ENCODE measurements at regions not wholly inside any gene's neighbourhood (a gene's known extent, or its start where the extent isn't known, plus 50 kb on each side); places are given as distances from the start of the nearest gene placed in this dataset.

DNA sequence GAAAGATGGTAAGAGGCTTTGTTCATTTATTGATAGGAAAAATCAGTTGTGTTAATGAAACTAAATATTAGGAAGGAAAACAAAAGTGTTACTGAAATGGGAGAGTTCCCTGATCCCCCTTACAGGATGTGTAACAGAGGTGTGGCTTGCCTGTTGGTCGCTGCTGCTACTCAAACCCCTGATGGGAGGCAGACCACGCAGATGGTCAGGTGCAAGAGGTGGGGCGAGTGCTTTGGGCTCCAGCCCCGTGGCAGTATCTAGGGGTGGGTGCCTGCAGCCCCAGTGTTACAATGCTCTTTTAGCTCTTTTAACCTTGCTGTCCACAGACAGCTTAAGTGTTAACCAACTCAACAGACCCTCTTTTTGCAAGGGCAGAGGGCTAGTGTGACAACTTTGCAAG is 319.6 kb upstream of the DCN start:
- Histone ChIP-seq H3K9me3 (ENCODE audit: control insufficient read depth, insufficient read depth, low read depth, low read length) (no peaks in the 10 kb centered on the region), H3K27ac (ENCODE audit: low read depth, low read length) (no peak overlapping the region), H3K4me3 (ENCODE audit: low read depth, low read length) (no peak overlapping the region), H3K27me3 (ENCODE audit: control insufficient read depth, insufficient read depth, low read length) (no peaks in the 10 kb centered on the region), H3K4me1 (ENCODE audit: control insufficient read depth, insufficient read depth, low read length) (no peaks in the 10 kb centered on the region), H3K36me3 (ENCODE audit: control insufficient read depth, insufficient read depth, low read length) (no peaks in the 10 kb centered on the region), H3K9ac (ENCODE audit: low read length) (no peak overlapping the region)

DNA sequence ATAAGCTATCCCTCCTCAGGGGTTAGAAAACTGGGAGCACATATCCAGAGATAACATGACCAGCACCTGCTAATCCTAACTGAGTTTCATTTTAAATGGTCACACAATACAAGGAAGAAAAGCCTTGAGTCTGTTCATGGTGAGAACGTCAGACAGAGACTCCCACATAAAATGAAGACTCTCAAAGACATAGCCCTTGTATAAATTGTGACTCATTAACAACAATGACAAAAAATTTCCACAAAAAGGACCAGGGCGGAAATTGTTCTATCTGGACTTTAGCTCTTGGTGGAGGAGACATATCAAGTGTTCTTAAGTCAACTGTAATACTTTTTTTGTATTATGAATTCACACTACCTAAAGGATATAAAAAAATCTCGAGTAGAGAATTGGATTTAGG is 313.7 kb upstream of the DCN start:
- H3K4me1 ChIP-seq (ENCODE audit: control insufficient read depth, insufficient read depth, low read length), result no peaks in the 10 kb centered on the region
- H3K27me3 ChIP-seq (ENCODE audit: control insufficient read depth, insufficient read depth, low read length), result no peaks in the 10 kb centered on the region
- no peaks in the 10 kb centered on the region for H3K36me3 ChIP-seq (ENCODE audit: control insufficient read depth, insufficient read depth, low read length)
- H3K9me3 ChIP-seq (ENCODE audit: control insufficient read depth, insufficient read depth, low read depth, low read length), result no peaks in the 10 kb centered on the region
- H3K4me3 ChIP-seq (ENCODE audit: low read depth, low read length), result no peak overlapping the region
- no peak overlapping the region for H3K9ac ChIP-seq (ENCODE audit: low read length)
- no peak overlapping the region for H3K27ac ChIP-seq (ENCODE audit: low read depth, low read length)

DNA sequence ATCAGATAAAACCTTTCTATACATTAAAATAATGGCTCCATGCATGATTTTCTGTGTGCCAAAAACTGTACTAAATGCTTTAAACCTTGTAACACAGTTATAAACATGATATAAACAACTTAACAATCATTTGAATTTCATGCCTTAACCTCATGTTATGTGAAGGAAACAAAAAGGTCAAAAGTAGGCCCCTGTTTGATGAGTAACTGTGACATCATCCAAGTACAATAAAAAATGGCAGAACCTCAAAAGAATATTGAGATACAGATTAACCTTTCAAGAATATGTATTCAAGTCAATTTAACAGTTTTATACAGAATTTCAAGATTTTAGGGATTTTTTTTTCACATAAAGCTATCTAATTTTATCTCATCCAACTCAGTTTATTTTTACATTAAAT is 310.7 kb upstream of the DCN start:
- Histone ChIP-seq H3K9me3 (ENCODE audit: control insufficient read depth, insufficient read depth, low read depth, low read length) (no peaks in the 10 kb centered on the region), H3K27me3 (ENCODE audit: control insufficient read depth, insufficient read depth, low read length) (no peaks in the 10 kb centered on the region), H3K36me3 (ENCODE audit: control insufficient read depth, insufficient read depth, low read length) (no peaks in the 10 kb centered on the region), H3K4me3 (ENCODE audit: low read depth, low read length) (no peak overlapping the region), H3K4me1 (ENCODE audit: control insufficient read depth, insufficient read depth, low read length) (no peaks in the 10 kb centered on the region), H3K27ac (ENCODE audit: low read depth, low read length) (no peak overlapping the region), H3K9ac (ENCODE audit: low read length) (no peak overlapping the region)

DNA sequence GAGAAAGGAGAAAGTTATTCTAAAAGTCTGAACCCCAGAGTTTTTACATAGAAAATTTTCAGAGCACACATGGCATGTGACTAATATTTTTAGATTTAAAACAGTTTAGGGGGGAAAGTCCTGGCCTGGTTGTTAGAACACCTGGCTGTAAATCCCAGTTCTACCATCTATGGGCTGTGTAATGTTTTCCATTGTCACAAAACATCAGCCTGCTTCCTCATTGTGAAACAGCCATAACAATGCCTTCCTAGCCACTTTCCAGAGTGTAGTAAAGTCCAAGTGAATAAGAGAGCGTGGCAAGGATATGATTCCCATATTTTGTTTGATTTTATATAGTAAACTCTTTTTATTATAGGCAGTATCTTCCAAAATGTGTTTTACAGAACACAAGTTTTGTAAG is 310.0 kb upstream of the DCN start:
- Histone ChIP-seq H3K27me3 (ENCODE audit: control insufficient read depth, insufficient read depth, low read length) (no peaks in the 10 kb centered on the region), H3K9me3 (ENCODE audit: control insufficient read depth, insufficient read depth, low read depth, low read length) (no peaks in the 10 kb centered on the region), H3K4me1 (ENCODE audit: control insufficient read depth, insufficient read depth, low read length) (no peaks in the 10 kb centered on the region), H3K4me3 (ENCODE audit: low read depth, low read length) (no peak overlapping the region), H3K9ac (ENCODE audit: low read length) (no peak overlapping the region), H3K27ac (ENCODE audit: low read depth, low read length) (no peak overlapping the region), H3K36me3 (ENCODE audit: control insufficient read depth, insufficient read depth, low read length) (no peaks in the 10 kb centered on the region)

DNA sequence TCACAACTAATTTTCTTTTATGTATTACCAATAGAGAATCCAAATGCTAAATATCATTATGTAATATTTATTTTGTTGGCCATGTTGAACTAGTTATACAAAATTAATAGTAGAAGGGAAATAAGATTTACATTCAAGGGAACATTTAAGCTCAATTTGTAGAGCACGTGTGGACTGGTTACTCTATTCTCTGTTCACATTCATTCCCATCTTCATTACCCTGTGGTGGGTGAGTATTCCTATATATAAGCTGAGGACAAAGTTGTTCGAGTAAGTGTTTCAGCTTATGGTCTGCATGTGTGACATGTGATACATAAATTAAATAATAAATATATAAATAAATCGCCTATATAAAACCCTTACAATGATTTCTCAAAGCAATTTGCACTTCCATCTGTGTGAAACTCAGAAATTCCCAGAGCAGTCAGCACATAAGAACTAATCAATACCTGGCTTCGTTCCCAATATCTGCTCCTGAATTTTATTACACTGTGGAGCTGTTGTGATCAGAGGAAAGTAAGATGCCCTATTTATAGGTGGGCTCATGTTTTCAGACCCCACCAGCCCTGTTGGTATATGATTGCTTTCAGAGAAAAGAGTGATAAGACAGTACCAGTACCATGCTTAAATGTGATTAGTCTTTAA is 308.2 kb upstream of the DCN start:
- Histone ChIP-seq H3K4me1 (ENCODE audit: control insufficient read depth, insufficient read depth, low read length) (no peaks in the 10 kb centered on the region), H3K9me3 (ENCODE audit: control insufficient read depth, insufficient read depth, low read depth, low read length) (no peaks in the 10 kb centered on the region), H3K9ac (ENCODE audit: low read length) (no peak overlapping the region), H3K27me3 (ENCODE audit: control insufficient read depth, insufficient read depth, low read length) (no peaks in the 10 kb centered on the region), H3K4me3 (ENCODE audit: low read depth, low read length) (no peak overlapping the region), H3K36me3 (ENCODE audit: control insufficient read depth, insufficient read depth, low read length) (no peaks in the 10 kb centered on the region), H3K27ac (ENCODE audit: low read depth, low read length) (no peak overlapping the region)

DNA sequence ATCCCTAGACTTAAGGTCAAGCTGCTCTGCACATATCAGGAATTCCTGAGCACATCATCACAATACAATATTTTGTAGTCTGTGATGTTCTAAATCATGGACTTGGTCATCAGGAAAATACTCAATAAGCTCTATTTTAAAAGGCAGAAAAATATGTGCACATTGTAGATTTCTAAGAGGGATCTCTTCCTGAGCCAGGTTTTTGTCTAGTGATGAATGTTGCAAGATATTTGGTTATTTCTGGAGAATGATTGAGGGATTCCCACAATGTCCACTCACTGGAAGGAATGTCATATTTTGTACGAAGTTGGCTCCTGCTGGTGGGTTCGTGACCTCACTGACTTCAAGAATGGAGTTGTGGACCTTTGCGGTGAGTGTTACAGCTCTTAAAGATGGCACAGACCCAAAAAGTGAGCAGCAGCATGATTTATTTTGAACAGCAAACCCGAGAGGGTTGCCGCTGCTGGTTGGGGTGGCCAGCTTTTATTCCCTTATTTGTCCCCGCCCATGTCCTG is 300.9 kb upstream of the DCN start:
- no peaks in the 10 kb centered on the region for H3K27me3 ChIP-seq (ENCODE audit: control insufficient read depth, insufficient read depth, low read length)
- H3K27ac ChIP-seq (ENCODE audit: low read depth, low read length), result no peak overlapping the region
- H3K9ac ChIP-seq (ENCODE audit: low read length), result no peak overlapping the region
- H3K4me1 ChIP-seq (ENCODE audit: control insufficient read depth, insufficient read depth, low read length), result no peaks in the 10 kb centered on the region
- no peak overlapping the region for H3K4me3 ChIP-seq (ENCODE audit: low read depth, low read length)
- H3K36me3 ChIP-seq (ENCODE audit: control insufficient read depth, insufficient read depth, low read length), result no peaks in the 10 kb centered on the region
- no peaks in the 10 kb centered on the region for H3K9me3 ChIP-seq (ENCODE audit: control insufficient read depth, insufficient read depth, low read depth, low read length)

DNA sequence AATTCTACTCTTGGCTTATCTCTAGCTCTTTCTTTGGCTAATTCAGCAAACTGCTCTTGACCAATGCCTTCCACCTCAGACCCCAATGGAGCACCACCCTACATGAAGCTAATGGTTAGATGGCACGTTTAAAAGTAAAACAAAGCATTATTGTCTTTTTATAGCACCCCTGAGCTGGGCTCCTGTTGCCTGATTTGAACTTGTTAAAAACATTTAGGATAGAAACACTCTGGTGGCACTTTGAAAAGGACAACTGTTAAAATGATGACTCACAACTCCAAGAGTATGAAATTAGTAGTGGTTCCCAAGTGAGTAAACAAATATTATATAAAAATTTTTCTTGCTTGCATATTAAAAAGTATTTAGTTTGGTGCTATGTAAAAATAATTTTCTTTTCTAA is 299.6 kb upstream of the DCN start:
- Histone ChIP-seq H3K4me1 (ENCODE audit: control insufficient read depth, insufficient read depth, low read length) (no peaks in the 10 kb centered on the region), H3K4me3 (ENCODE audit: low read depth, low read length) (no peak overlapping the region), H3K36me3 (ENCODE audit: control insufficient read depth, insufficient read depth, low read length) (no peaks in the 10 kb centered on the region), H3K9me3 (ENCODE audit: control insufficient read depth, insufficient read depth, low read depth, low read length) (no peaks in the 10 kb centered on the region), H3K27me3 (ENCODE audit: control insufficient read depth, insufficient read depth, low read length) (no peaks in the 10 kb centered on the region), H3K9ac (ENCODE audit: low read length) (no peak overlapping the region), H3K27ac (ENCODE audit: low read depth, low read length) (no peak overlapping the region)

DNA sequence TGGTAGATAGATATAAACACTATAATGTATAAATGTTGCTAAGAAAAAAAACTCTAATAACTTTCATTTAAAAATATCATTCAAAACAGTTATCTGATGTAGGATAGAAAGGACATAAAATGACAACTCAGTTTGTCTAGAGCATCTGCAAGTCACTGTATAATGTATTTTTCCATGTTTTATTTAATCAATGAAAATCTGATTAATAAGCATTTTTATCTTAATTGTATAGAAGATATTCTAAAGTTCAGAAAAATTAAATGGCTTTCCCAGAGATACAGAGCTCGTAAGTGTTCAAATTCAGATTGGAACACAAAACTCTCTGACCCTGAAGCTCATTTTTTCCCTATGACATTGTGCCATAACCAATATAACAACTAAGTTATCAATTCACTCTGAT is 295.9 kb upstream of the DCN start:
- no peaks in the 10 kb centered on the region for H3K4me1 ChIP-seq (ENCODE audit: control insufficient read depth, insufficient read depth, low read length)
- H3K27ac ChIP-seq (ENCODE audit: low read depth, low read length), result no peak overlapping the region
- no peaks in the 10 kb centered on the region for H3K36me3 ChIP-seq (ENCODE audit: control insufficient read depth, insufficient read depth, low read length)
- H3K9me3 ChIP-seq (ENCODE audit: control insufficient read depth, insufficient read depth, low read depth, low read length), result no peaks in the 10 kb centered on the region
- H3K9ac ChIP-seq (ENCODE audit: low read length), result no peak overlapping the region
- no peak overlapping the region for H3K4me3 ChIP-seq (ENCODE audit: low read depth, low read length)
- H3K27me3 ChIP-seq (ENCODE audit: control insufficient read depth, insufficient read depth, low read length), result no peaks in the 10 kb centered on the region

DNA sequence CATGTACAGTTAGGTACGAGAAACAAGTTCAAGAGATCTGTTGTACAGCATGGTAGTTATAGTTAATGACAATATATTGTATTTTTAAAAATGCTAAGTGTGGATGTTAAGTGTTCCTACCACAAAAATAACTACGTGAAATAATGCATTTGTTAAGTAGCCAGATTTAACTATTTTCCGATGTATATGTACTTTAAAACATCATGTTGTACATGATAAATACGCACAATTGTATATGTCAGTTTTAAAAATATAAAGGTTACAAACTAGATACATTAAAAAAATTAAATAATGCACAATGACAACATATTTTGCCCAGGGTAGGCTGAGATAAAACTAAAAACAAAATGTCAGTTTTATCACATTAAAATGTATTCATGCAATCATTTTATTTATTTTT is 285.1 kb upstream of the DCN start:
- H3K27me3 ChIP-seq (ENCODE audit: control insufficient read depth, insufficient read depth, low read length), result no peaks in the 10 kb centered on the region
- no peaks in the 10 kb centered on the region for H3K36me3 ChIP-seq (ENCODE audit: control insufficient read depth, insufficient read depth, low read length)
- no peak overlapping the region for H3K4me3 ChIP-seq (ENCODE audit: low read depth, low read length)
- H3K27ac ChIP-seq (ENCODE audit: low read depth, low read length), result no peak overlapping the region
- no peaks in the 10 kb centered on the region for H3K9me3 ChIP-seq (ENCODE audit: control insufficient read depth, insufficient read depth, low read depth, low read length)
- no peak overlapping the region for H3K9ac ChIP-seq (ENCODE audit: low read length)
- no peaks in the 10 kb centered on the region for H3K4me1 ChIP-seq (ENCODE audit: control insufficient read depth, insufficient read depth, low read length)

DNA sequence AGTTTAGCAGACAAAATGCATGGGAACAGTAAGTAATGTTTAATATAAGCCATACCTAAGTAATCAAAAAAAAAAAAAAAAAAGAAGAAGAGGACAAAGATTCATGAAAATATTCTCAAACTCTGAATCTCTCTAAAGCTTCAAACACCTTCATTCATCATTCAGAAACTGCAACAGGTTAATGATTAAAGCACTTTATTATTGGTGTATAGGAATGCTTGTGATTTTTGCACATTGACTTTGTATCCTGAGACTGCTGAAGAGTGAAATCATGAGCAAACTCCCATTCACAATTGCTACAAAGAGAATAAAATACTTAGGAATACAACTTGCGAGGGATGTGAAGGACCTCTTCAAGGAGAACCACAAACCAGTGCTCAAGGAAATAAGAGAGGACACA is 278.4 kb upstream of the DCN start:
- Histone ChIP-seq H3K27me3 (ENCODE audit: control insufficient read depth, insufficient read depth, low read length) (no peaks in the 10 kb centered on the region), H3K27ac (ENCODE audit: low read depth, low read length) (no peak overlapping the region), H3K9ac (ENCODE audit: low read length) (no peak overlapping the region), H3K4me1 (ENCODE audit: control insufficient read depth, insufficient read depth, low read length) (no peaks in the 10 kb centered on the region), H3K9me3 (ENCODE audit: control insufficient read depth, insufficient read depth, low read depth, low read length) (no peaks in the 10 kb centered on the region), H3K36me3 (ENCODE audit: control insufficient read depth, insufficient read depth, low read length) (no peaks in the 10 kb centered on the region), H3K4me3 (ENCODE audit: low read depth, low read length) (no peak overlapping the region)

DNA sequence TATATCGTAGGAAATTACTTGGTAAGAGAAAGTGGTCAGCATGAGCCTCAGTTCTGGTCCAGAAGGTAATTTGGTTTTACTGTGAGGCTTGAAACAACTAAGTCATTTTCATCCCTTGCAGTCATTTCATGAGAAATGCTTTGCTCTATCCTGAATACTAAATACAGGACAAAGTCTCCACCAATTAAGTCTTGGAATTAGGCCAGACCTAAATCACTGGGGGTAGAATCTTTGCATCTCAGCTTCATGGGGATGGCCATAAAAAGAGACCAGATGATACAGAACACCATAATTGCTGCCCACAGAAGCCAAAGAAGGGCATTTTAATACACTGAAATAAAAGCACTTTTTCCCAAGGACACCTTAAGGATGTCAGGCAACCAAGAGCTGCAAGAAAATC is 277.9 kb upstream of the DCN start:
- Histone ChIP-seq H3K4me1 (ENCODE audit: control insufficient read depth, insufficient read depth, low read length) (no peaks in the 10 kb centered on the region), H3K36me3 (ENCODE audit: control insufficient read depth, insufficient read depth, low read length) (no peaks in the 10 kb centered on the region), H3K9me3 (ENCODE audit: control insufficient read depth, insufficient read depth, low read depth, low read length) (no peaks in the 10 kb centered on the region), H3K9ac (ENCODE audit: low read length) (no peak overlapping the region), H3K4me3 (ENCODE audit: low read depth, low read length) (no peak overlapping the region), H3K27me3 (ENCODE audit: control insufficient read depth, insufficient read depth, low read length) (no peaks in the 10 kb centered on the region), H3K27ac (ENCODE audit: low read depth, low read length) (no peak overlapping the region)

DNA sequence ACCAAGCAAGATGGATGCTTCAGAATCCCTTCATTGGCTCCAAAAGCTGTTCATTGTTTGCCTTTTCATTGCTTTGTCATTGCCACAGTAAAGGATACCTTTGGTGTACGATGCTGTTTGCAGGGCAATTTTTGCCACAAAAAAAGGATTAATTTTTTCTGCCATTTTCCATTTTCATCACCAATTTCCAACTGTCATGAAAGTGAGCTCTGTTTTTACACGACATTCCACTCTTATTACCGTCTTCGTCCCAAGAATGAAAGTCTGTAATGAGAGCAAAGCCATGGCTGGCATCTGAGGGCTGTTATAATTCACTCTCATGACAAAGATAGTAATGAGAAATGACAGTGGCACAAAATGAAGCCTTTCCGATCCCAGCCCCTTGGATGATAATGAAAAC is 272.7 kb upstream of the DCN start:
- H3K36me3 ChIP-seq (ENCODE audit: control insufficient read depth, insufficient read depth, low read length), result no peaks in the 10 kb centered on the region
- no peak overlapping the region for H3K4me3 ChIP-seq (ENCODE audit: low read depth, low read length)
- H3K27ac ChIP-seq (ENCODE audit: low read depth, low read length), result no peak overlapping the region
- H3K27me3 ChIP-seq (ENCODE audit: control insufficient read depth, insufficient read depth, low read length), result no peaks in the 10 kb centered on the region
- peaks cover 3% of the 10 kb centered on the region; the same call in 1 of the 2 replicates for H3K9me3 ChIP-seq (ENCODE audit: control insufficient read depth, insufficient read depth, low read depth, low read length)
- no peak overlapping the region for H3K9ac ChIP-seq (ENCODE audit: low read length)
- H3K4me1 ChIP-seq (ENCODE audit: control insufficient read depth, insufficient read depth, low read length), result no peaks in the 10 kb centered on the region

Measured in HUES6 (cell line).